KMS-11 (cell line): ENCODE measurements at regions not wholly inside any gene's neighbourhood (a gene's known extent, or its start where the extent isn't known, plus 50 kb on each side); places are given as distances from the start of the nearest gene placed in this dataset.

Experiments
- H2AFZ ChIP-seq: fragments of 200-600 bp; sonication (generic); 2 replicates; pipeline ENCODE4 v1.6.1; 2016; ENCODE audit warnings: antibody characterized with exemption, mixed run types, low read depth
- H3K27ac ChIP-seq: fragments of 200-600 bp; sonication (generic); 2 replicates; pipeline ENCODE4 v1.6.1; 2016; ENCODE audit warnings: mild to moderate bottlenecking, mixed run types
- H3K27me3 ChIP-seq: fragments of 200-600 bp; sonication (generic); 2 replicates; pipeline ENCODE4 v1.6.1; 2017; ENCODE audit warnings: mild to moderate bottlenecking, low read depth, mixed run types, moderate library complexity; ENCODE audit not compliant: insufficient read depth
- H3K36me3 ChIP-seq: fragments of 200-600 bp; sonication (generic); 2 replicates; pipeline ENCODE4 v1.6.1; 2017; ENCODE audit warnings: mild to moderate bottlenecking, mixed run types; ENCODE audit not compliant: insufficient read depth
- H3K4me1 ChIP-seq: fragments of 200-600 bp; sonication (generic); 2 replicates; pipeline ENCODE4 v1.6.1; 2016; ENCODE audit warnings: mild to moderate bottlenecking, low read depth, mixed run types; ENCODE audit not compliant: poor library complexity, severe bottlenecking
- H3K4me2 ChIP-seq: fragments of 200-600 bp; sonication (generic); 2 replicates; pipeline ENCODE4 v1.7.0; 2016; ENCODE audit warnings: mild to moderate bottlenecking, mixed run types
- H3K4me3 ChIP-seq: fragments of 200-600 bp; sonication (generic); IDR thresholded peaks from 2 replicates; pipeline ENCODE4 v1.6.1; 2017; ENCODE audit warnings: low read depth, low read length, mixed read lengths; ENCODE audit not compliant: insufficient read depth
- H3K79me2 ChIP-seq: fragments of 200-600 bp; sonication (generic); 2 replicates; pipeline ENCODE4 v1.6.1; 2016; ENCODE audit warnings: low read depth, mixed run types; ENCODE audit not compliant: insufficient read depth
- H3K9ac ChIP-seq: fragments of 200-600 bp; sonication (generic); 2 replicates; pipeline ENCODE4 v1.6.1; 2016; ENCODE audit warnings: mild to moderate bottlenecking, mixed run types
- H4K20me1 ChIP-seq: fragments of 200-600 bp; sonication (generic); 2 replicates; pipeline ENCODE4 v1.6.1; 2016; ENCODE audit warnings: mild to moderate bottlenecking, mixed run types; ENCODE audit not compliant: insufficient read depth
- CTCF ChIP-seq: fragments of 200-600 bp; sonication (generic); conservative IDR thresholded peaks from 2 replicates; pipeline ENCODE4 v1.6.1; 2017; ENCODE audit warnings: low read depth, mild to moderate bottlenecking, antibody characterized with exemption, low read length, moderate library complexity, mixed read lengths

GRCh38 chr6:113694278-113695077 lies 162.7 kb upstream of the MARCKS start:
- Histone ChIP-seq H3K9ac (no peak overlapping the region), H4K20me1 (no peaks in the 10 kb centered on the region), H2AFZ (no peak overlapping the region), H3K27ac (no peak overlapping the region), H3K79me2 (no peaks in the 10 kb centered on the region), H3K4me3 (no peak overlapping the region), H3K4me1 (peaks cover 20% of the 10 kb centered on the region), H3K4me2 (no peak overlapping the region), H3K27me3 (no peaks in the 10 kb centered on the region), H3K36me3 (no peaks in the 10 kb centered on the region)
- no peak for TF ChIP-seq CTCF

GRCh38 chr6:113695516-113695915 lies 161.6 kb upstream of the MARCKS start:
- no peaks in the 10 kb centered on the region for H4K20me1 ChIP-seq
- H2AFZ ChIP-seq: no peak overlapping the region
- no peak overlapping the region for H3K9ac ChIP-seq
- peaks cover 17% of the 10 kb centered on the region for H3K4me1 ChIP-seq
- H3K27ac ChIP-seq: no peak overlapping the region
- no peak overlapping the region for H3K4me2 ChIP-seq
- no peaks in the 10 kb centered on the region for H3K36me3 ChIP-seq
- no peaks in the 10 kb centered on the region for H3K79me2 ChIP-seq
- no peak for TF ChIP-seq CTCF
- H3K27me3 ChIP-seq: no peaks in the 10 kb centered on the region
- H3K4me3 ChIP-seq: no peak overlapping the region

GRCh38 chr6:113696960-113697359 lies 160.2 kb upstream of the MARCKS start:
- Histone ChIP-seq H2AFZ (no peak overlapping the region), H3K4me1 (peaks cover 9% of the 10 kb centered on the region), H3K27me3 (no peaks in the 10 kb centered on the region), H3K36me3 (no peaks in the 10 kb centered on the region), H4K20me1 (no peaks in the 10 kb centered on the region), H3K9ac (no peak overlapping the region), H3K27ac (no peak overlapping the region), H3K4me3 (no peak overlapping the region), H3K4me2 (no peak overlapping the region), H3K79me2 (no peaks in the 10 kb centered on the region)
- no peak for TF ChIP-seq CTCF

- Histone ChIP-seq H3K4me3 (no peak overlapping the region), H3K9ac (no peak overlapping the region), H4K20me1 (no peaks in the 10 kb centered on the region), H3K79me2 (no peaks in the 10 kb centered on the region), H3K27ac (no peak overlapping the region), H3K4me2 (no peak overlapping the region), H3K36me3 (no peaks in the 10 kb centered on the region), H3K4me1 (peaks cover 9% of the 10 kb centered on the region), H3K27me3 (no peaks in the 10 kb centered on the region), H2AFZ (no peak overlapping the region)
- TF ChIP-seq CTCF: no peak
Observed at GRCh38 chr6:113697632-113698410, 159.3 kb upstream of the MARCKS start.
